ENCODE measurements at regions not wholly inside any gene's neighbourhood (a gene's known extent, or its start where the extent isn't known, plus 50 kb on each side); places are given as distances from the start of the nearest gene placed in this dataset.

GRCh38 chr6:168860341-168860740, 393.3 kb downstream of the THBS2 start:
- TF ChIP-seq FOXK2 (IDR thresholded peaks at IDR 0.05): no peak
- no peak for TF ChIP-seq FOXA1 (IDR thresholded peaks at IDR 0.05)
- no peak for TF ChIP-seq HDGF (IDR thresholded peaks at IDR 0.05; ENCODE audit: borderline replicate concordance)
- TF ChIP-seq SP1 (IDR thresholded peaks at IDR 0.05): no peak
- TF ChIP-seq ARNT (IDR thresholded peaks at IDR 0.05): no peak
- TF ChIP-seq BHLHE40 (IDR thresholded peaks at IDR 0.05; ENCODE audit: borderline replicate concordance): no peak
- TF ChIP-seq TARDBP (IDR thresholded peaks at IDR 0.05): no peak
- TF ChIP-seq L3MBTL2 (conservative IDR thresholded peaks at IDR 0.05): no peak
- TF ChIP-seq FOXM1 (IDR thresholded peaks at IDR 0.05; ENCODE audit: borderline replicate concordance): no peak
- TF ChIP-seq ZNF384 (IDR thresholded peaks at IDR 0.05): no peak
- no peak for TF ChIP-seq NFRKB (IDR thresholded peaks at IDR 0.05)
